Inferior parietal cortex (tissue), 1 donor: ENCODE measurements at regions not wholly inside any gene's neighbourhood (a gene's known extent, or its start where the extent isn't known, plus 50 kb on each side); places are given as distances from the start of the nearest gene placed in this dataset.
A peak's percentile ranks its signal among the peaks of the same experiment; 100 is the strongest.
"Not testable (repeated sequence)": the region's sequence is repeated elsewhere in the genome, so short reads cannot be mapped to it uniquely, and the experiment has no call there.

ENCODE experiments used
- DNase-seq: peaks from one replicate; pipeline ENCODE4 v3.0.0-alpha.2; 2016; ENCODE audit errors: extremely low spot score

DNA sequence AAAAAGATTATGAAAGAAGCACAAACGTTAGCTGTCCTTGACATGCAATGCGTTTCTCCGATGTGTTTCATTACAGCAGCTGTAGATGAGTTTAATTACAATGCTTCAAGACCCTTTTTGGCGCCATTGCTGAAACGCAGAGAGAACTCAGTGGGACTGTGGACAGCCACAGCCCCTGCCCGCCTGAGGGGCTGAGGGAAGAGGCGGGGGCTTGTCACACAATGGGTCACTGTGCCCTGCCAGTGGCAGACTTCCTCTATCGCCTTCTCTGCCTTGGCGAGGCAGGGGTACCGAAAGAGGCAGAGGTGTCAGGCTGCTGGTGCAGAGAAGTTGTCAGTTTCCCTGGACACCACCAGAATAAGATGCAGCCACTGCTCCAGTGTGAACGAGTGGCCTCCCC, 252.0 kb downstream of the NR2F2 start:
- no peak for DNase-seq

- DNase-seq = no peak
Observed at GRCh38 chr15:96583671-96584070, 253.2 kb downstream of the NR2F2 start.

- DNase-seq = no peak
Observed at GRCh38 chr15:96585484-96586386, 255.2 kb downstream of the NR2F2 start.

- no peak for DNase-seq
Observed at GRCh38 chr15:96586901-96587300, 256.4 kb downstream of the NR2F2 start.

GRCh38 chr15:96589864-96590263, 259.4 kb downstream of the NR2F2 start:
- DNase-seq = no peak

DNA sequence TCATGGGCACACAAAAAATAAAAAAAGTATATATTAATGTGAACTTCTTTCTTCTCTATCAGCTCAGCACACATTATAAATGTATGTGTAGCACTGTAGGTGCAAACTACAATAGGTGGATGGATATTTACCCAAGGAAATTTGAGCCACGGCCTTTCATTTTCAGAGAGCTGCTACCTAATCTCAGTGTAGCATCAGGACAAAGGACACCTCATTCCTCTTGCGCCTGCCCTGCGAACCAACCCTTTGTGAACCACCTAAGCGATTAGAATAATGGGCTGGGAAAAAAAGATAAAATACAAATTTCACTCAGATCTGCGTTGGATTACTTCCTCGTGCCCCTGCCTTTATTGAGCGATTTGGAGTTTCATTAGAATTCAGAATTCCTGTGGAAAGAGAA, 263.2 kb downstream of the NR2F2 start:
- no peak for DNase-seq

DNA sequence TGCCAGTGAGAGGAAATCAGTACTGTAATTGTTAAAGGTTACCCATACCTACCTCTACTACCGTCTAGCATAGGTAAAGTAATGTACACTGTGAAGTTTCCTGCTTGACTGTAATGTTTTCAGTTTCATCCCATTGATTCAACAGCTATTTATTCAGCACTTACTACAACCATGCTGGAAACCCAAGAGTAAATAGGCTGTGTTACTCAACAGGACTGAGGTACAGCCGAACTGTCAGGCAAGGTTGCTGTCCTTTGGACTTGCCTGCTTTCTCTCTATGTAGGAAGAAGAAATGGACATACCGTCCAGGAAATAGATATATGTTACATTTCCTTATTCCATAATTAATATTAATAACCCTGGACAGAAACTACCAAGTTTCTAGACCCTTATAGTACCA, 265.5 kb downstream of the NR2F2 start:
- no peak for DNase-seq

- no peak for DNase-seq
Observed at GRCh38 chr15:96598514-96598913, 268.0 kb downstream of the NR2F2 start.

DNA sequence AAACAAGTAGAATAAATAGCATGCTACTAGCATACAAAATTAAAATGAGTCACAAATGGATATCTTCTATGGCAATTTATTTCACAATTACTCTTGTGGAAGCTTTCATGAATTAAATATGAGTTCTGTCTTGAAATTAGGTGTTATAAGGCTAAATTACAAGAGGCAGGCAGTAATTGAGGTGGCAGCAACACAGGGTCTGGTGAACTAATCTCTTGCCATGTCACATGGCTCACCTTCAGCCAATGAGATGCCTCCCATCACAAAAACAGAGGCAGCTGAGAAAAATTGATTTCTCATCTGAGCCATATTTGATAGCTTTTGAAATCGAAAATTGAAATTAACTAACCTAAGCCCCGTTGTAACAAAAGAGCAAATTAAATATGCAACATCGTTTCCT, 268.8 kb downstream of the NR2F2 start:
- no peak for DNase-seq

DNA sequence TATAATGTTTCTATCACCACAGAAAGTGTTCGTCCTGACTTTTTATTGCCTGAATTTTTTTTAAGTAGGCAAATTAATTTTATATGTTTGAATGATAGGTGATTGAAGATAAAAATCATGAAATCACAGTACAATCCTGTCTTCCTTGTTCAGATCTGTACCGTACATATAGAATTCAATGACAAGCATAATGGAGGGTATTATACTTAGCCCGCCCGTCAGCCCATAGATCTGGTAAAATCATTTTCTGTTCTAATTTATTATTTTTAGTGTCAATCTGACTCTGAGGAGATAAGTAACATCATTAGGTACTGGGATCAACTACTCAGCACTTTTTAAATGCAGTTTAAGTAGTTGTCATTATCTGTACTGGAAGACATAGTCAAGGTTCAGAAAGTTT, 269.9 kb downstream of the NR2F2 start:
- no peak for DNase-seq

DNA sequence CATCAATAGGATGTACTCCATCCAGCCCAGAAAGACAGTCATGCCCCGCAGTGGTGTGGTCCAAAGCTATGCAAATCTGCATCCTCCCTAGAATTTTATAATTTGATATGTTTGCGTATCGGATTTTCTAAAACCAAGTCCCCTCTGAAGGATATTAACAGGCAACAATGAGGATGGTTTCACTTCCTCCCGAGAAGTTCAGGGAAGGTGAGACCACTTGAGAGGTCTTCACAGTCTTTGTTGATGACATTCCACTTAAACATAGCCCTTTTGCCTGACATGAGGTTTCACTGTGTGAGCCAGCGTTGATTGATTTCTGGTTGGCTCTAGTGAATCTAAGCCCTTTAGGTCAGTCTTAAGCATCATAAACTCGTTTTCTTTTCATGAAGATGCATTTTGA, 276.1 kb downstream of the NR2F2 start:
- DNase-seq = no peak

DNA sequence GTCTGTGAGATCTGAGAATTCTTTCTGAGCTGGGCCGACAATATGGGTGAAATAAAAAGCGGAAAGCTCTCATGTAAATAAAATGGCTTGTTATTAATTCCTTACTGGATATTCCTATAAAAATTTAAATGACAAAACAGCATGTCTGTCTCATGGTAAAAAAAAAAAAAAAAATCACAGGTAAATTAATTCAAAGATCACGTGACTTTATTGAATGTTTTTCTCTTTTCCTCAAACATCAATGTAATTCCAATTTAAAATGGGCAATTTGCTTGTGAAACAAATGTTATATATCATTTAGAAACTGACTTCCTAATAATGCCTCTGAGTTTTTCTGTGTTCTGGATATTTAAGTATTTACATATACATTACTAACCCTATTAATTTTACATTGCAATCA, 280.3 kb downstream of the NR2F2 start:
- no peak for DNase-seq

DNA sequence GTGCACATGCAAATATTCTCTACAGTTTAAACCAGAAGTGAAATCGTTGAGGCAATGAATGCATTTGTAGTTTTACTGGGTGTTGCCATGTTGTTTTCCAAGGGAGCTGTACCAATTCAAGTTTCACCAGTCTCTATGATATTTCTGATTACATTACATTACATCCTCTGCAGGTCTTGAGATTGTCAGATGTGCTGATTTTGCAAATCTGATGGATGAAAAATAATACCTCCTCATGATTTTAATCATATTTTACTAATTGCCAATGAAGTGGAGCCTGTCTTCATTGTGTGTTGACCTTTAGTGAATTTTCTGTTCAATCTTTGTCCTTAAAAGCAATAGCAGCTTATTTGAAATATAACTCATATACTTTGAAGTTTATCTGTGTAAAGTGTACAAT, 282.4 kb downstream of the NR2F2 start:
- DNase-seq = no peak

GRCh38 chr15:96619174-96619573, 288.7 kb downstream of the NR2F2 start:
- no peak for DNase-seq

GRCh38 chr15:96622714-96623113, 292.2 kb downstream of the NR2F2 start:
- no peak for DNase-seq

DNA sequence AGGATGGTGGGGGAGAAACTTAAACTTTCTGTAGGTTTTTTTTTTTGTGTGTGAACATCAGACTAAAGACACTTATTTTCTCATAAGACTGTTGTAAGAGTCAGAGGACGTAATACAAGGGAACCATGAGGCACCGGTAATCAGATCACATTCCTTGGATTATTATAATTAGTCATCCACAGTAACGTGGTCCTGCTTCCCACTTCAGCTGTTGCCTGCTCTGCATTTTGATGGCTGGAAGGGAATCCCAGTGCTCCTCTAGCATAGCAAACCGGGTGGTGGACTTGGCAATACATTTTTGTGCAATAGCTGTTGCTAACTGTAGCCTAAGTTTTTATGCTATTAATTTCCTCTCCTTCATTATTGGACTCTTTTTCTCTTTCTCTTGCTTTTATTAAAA, 294.8 kb downstream of the NR2F2 start:
- DNase-seq = no peak

GRCh38 chr15:96627031-96627568, 296.6 kb downstream of the NR2F2 start:
- DNase-seq = no peak

- peak; percentile 4 for DNase-seq
Observed at GRCh38 chr15:96629511-96629910, 299.0 kb downstream of the NR2F2 start.

DNA sequence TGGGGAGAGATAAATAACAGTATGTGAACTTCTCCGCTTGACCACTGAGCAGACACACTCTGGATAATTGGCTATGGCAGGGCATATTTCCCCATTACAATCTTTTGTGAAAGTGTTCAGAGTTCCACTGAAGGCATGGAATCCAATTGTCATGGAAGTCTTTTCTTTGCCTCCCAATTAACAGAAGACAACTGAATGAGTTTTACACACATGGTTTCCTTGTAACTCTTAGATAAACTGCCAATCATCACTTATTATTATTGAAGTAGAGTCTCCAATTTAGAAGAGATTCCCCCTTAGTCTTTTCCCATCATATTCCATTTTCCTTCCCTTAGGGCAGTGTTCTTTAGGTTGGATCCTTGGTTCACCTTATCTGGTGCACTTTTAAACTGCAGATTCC, 308.3 kb downstream of the NR2F2 start:
- DNase-seq = no peak

DNA sequence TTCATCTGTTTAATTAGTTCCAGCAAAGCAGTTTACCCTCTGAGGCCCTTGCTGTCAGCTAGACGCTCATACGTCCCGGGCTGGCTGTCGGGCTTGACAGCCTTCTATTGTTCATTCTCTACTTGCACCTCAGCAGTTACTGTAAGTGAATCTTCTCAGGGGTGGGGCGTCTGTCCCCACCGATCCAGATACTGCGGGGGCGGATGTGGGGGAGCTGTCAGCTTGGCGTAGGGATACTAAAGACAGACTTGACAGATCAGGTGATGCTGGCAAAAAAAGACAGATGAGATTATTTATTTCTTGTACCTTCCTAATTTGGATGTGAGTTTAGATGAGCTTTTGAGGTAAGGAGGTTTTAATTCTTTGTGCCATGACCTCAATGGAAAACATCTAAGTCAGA, 315.3 kb downstream of the NR2F2 start:
- no peak for DNase-seq

DNA sequence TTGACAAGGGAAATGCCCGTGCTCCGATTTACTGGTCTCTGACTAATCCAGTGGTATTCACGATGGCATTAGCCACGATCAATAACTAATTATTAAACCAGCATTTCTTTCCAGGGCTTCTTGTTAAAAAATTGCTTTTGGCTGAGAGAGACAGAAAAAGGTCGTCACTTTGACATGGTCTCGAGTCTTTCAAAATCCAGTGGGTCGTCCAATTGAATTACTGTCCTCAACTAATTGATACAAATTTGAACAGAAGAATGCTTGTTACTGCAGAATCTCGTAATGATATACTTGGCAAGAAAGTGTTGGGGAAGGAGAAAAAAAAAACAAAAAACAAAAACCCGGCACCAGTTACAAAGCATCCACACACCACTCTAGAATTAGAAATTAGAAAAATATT, 318.4 kb downstream of the NR2F2 start:
- DNase-seq = no peak

DNA sequence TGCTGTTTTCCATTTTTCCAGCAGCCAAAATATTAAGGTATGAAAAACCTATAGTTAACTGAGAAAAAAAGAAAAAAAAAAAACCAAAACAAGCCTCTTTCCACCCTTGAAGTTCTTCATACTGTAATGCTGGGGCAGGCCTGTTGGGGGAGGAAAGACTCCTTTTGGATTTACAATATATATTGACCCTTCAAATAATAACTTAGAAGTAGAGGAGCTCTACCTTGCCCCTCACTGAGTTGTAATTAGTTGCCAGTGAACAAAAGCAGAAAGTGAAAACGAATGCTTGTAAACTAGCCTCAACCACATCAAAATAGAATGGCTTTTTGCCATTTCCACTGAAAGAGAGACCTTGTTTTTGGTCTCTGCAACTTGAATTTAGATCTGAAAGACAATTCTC, 326.6 kb downstream of the NR2F2 start:
- no peak for DNase-seq

GRCh38 chr15:96666979-96667378, 336.5 kb downstream of the NR2F2 start:
- not testable (repeated sequence) for DNase-seq

GRCh38 chr15:96670389-96670788, 339.9 kb downstream of the NR2F2 start:
- DNase-seq = no peak
